ENCODE measurements at regions not wholly inside any gene's neighbourhood (a gene's known extent, or its start where the extent isn't known, plus 50 kb on each side); places are given as distances from the start of the nearest gene placed in this dataset.

DNA sequence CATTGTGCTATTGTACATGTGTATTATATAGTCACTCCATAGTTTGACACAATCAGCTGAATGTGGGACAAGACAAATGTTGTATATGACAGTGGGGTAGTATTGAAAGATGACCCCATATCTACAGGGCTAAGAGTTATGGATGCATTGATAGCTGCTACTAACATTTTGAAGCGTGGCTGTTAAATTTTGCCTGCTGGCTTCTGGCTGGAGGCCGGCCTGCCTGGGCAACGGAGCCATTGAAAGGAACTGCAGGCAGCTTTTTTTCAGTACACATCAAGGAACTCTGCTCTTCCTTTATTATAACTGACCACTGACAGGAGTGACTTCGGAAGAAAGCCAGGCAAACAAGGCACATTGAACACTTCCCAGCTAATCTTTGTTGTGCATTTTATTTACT lies 76.1 kb upstream of the TMEM33 start:
- no peak for DNase-seq

GRCh38 chr4:41857226-41857641 lies 78.0 kb upstream of the TMEM33 start:
- no peak for DNase-seq

- DNase-seq: no peak
Measured at GRCh38 chr4:41856797-41857196, 78.4 kb upstream of the TMEM33 start.

GRCh38 chr4:41853973-41854372 lies 81.3 kb upstream of the TMEM33 start:
- no peak for DNase-seq

DNA sequence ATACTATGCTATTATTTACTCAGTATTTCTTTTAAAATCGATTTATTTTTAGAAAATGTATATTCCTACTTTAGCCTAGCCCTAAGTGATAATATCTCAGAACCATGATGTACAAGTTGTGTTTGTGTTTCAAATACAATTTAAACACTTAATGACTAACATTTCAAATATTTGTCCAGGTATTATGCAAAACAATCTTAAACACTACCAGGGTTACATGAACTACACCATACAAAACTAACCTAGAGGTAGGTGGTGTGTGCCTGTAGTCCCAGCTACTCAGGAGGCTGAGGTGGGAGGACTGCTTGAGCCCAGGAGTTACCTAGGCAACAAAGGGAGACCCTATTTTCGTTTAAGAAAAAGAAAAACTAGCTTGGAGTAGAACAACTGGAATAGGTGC lies 83.0 kb upstream of the TMEM33 start:
- no peak for DNase-seq

GRCh38 chr4:41851621-41852020 lies 83.6 kb upstream of the TMEM33 start:
- DNase-seq: no peak

DNA sequence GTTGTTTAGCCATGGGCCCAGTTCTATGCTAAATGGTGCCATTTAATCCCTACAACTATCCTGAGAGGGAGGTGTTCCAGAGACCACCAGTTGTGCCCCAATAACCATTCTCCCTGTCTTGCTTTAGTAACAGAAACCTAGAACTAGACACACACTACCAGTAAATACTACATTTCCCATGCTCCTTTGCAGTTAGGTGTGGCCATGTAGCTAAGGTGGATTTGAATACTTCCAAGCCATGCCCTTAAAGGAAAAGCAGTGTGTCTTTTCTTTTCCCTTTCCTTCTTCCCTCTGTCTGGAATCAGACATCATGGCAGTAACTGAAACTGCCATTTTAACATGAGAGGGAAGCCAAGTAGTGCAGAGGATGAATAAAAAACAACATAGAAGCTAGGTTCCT lies 90.9 kb upstream of the TMEM33 start:
- DNase-seq: no peak

- DNase-seq: no peak
Measured at GRCh38 chr4:41839916-41840854, 91.7 kb upstream of the PHOX2B start.

GRCh38 chr4:41838590-41838989 lies 90.1 kb upstream of the PHOX2B start:
- DNase-seq: no peak

- DNase-seq: no peak
Measured at GRCh38 chr4:41835321-41835995, 86.9 kb upstream of the PHOX2B start.

DNA sequence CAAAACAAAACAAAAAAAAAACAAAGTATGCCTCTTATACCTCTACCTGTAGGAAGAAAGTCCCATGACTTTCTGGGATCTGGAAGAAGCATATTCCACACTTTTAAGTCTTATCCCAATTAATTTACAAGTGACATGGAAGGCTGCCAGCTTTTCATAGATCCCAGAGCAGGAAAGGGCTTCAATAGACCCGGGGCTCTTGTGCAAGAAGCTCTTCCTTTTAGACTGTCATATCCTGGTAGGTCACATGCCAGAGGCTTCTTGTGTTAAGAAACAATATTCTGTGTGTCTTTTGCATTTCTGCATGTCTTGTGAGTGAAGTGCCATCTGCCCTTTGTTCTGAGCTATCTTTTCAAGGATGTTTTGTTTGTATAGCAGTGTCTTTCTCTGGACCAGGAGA lies 84.4 kb upstream of the PHOX2B start:
- no peak for DNase-seq

DNA sequence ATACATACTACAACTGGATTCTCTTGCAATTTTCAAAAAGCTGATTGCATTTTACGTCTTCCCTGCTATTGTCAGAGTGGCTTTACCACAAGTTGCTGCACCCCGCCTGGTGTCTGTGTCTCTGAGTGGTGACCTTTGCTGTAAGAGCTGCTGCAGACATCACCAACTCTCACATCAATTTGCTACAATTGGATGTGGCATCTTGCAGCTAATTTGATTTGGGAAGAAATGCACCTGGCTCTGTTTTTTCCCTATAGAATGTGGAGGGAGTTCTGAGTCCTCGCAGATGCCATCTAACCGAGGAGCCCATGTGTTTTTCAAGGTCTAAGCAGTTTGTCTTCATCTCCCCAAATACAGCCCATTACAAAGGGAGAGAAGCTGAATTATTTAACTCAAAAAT lies 73.8 kb upstream of the PHOX2B start:
- DNase-seq: no peak

DNA sequence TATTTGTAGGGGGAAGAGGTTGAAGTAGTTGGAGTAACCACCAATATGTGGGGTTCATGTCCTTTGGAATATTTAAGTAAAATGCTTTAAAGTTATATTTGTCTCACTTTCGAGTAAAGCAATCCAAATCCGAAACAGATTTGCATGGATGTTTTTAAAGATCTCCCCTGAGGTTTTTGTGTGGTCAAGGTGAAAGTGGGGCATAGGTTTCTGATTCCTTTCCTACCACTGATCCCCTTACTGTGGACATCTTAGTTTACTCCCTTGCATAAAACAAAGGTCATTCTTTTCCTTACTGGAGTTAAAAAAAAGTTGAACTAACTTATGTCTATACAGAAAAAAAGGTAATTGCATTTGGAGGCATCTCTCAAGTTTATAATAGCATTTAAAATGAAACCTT lies 71.9 kb upstream of the PHOX2B start:
- DNase-seq: no peak

GRCh38 chr4:41819621-41820020 lies 71.1 kb upstream of the PHOX2B start:
- no peak for DNase-seq

GRCh38 chr4:41815473-41815872 lies 66.9 kb upstream of the PHOX2B start:
- no peak for DNase-seq

DNA sequence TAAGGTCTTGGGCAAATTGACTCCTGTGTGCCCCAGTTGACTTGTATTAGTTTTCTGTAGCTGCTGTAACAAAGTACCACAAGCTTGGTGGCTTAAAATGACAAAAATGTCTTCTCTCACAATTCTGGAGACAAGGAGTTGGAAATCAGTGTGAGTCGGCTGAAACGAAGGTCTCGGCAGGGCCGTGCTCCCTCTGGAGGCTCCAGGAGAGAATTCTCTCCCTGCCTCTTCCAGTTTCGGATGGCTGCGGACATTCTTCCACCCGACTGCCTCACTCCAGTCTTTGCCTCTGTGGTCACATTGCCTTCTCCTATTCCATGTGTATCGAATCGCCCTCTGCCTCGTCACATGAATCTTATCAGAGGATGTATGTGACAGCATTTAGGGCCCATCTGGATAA lies 66.0 kb upstream of the PHOX2B start:
- DNase-seq: no peak

DNA sequence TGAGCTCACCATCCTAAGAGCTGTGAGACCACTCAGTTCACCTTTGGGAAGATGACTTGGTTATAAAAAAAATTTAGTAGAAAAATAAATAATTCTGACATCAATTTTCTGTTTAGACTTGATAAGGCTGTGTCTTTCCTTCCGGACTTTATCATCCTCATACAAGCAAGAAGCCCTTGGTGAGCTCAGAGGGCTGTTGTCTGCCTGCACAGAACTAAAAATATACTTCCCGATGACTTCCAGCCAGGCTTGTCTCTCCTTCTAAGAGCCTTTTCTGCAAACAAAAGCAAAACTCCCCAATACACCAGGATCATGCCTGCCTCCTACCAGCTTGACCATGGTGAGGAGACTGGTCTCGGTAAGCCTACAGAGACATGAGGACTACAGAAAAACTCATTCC lies 58.3 kb upstream of the PHOX2B start:
- no peak for DNase-seq

DNA sequence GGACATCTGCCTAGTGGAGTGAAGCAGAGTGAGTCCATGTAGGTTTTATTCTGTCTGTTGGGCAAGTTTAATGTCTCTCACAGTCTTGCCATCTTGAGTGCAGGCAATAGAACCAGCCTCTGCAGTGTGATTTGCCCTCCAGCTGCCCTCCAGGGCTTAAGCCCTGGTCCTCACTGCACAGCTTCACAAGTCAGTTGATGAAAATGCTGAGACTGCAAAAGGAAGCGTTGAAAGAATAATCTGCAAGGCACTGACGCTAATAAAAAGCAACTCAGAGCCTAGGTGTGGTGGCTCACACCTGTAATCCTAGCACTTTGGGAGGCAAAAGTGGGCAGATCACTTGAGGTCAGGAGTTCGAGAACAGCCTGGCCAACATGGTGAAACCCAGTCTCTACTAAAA lies 54.1 kb upstream of the PHOX2B start:
- no peak for DNase-seq

GRCh38 chr4:41799126-41799525 lies 50.6 kb upstream of the PHOX2B start:
- DNase-seq: no peak

All from activated CD8-positive, alpha-beta memory T cell treated with anti-CD3 and anti-CD28 coated beads for 24 hours (primary cell).